ENCODE measurements at regions not wholly inside any gene's neighbourhood (a gene's known extent, or its start where the extent isn't known, plus 50 kb on each side); places are given as distances from the start of the nearest gene placed in this dataset.

DNA sequence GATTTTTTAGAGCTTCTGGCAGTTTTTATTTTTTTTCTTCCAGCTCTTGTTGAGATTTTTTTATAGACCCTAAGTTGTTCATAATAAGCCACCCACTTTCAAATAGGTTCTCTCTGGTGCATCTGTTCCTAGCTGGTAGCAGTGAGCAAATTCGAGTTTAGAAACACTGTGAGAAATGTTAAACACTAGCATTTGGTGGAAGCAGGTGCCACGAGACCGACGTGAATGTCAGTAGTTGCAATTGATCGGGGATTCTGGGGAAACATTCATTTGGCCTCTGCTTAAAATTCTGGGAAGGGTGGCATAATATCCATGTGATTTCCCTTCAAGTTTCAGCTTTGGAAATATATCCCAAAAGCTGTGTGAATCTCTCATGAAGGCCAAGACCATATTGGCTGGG, 435.0 kb downstream of the RNF144A start:
- DNase-seq (ENCODE audit: low spot score), result no peak
- Mint-ChIP-seq H3K27ac (no peak overlapping the region), H3K9me3 (no peaks in the 10 kb centered on the region), H3K4me3 (no peak overlapping the region), H3K27me3 (ENCODE audit: insufficient read depth, low read depth) (no peaks in the 10 kb centered on the region), H3K4me1 (peaks cover 7% of the 10 kb centered on the region), H3K36me3 (peaks cover 4% of the 10 kb centered on the region)
- Histone ChIP-seq H2AFZ (replicated peaks) (no peak overlapping the region), H3K27me3 (no peaks in the 10 kb centered on the region), H3F3A (ENCODE audit: low read depth) (no peaks in the 10 kb centered on the region), H3K9ac (no peak overlapping the region), H3K27ac (no peak overlapping the region), H3K9me3 (ENCODE audit: low read depth) (no peaks in the 10 kb centered on the region), H3K36me3 (no peaks in the 10 kb centered on the region), H3K4me2 (no peak overlapping the region), H3K4me1 (no peaks in the 10 kb centered on the region), H3K4me3 (no peak overlapping the region), H3K79me2 (ENCODE audit: low read depth) (no peaks in the 10 kb centered on the region), H4K20me1 (ENCODE audit: low read depth) (no peaks in the 10 kb centered on the region)
- TF ChIP-seq EZH2 (IDR thresholded peaks at IDR 0.05) (no peak), EZH2phosphoT487 (IDR thresholded peaks at IDR 0.05) (no peak)
- TF ChIP-seq, protein P1, sequence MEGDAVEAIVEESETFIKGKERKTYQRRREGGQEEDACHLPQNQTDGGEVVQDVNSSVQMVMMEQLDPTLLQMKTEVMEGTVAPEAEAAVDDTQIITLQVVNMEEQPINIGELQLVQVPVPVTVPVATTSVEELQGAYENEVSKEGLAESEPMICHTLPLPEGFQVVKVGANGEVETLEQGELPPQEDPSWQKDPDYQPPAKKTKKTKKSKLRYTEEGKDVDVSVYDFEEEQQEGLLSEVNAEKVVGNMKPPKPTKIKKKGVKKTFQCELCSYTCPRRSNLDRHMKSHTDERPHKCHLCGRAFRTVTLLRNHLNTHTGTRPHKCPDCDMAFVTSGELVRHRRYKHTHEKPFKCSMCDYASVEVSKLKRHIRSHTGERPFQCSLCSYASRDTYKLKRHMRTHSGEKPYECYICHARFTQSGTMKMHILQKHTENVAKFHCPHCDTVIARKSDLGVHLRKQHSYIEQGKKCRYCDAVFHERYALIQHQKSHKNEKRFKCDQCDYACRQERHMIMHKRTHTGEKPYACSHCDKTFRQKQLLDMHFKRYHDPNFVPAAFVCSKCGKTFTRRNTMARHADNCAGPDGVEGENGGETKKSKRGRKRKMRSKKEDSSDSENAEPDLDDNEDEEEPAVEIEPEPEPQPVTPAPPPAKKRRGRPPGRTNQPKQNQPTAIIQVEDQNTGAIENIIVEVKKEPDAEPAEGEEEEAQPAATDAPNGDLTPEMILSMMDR (IDR thresholded peaks at IDR 0.05), result no peak

DNA sequence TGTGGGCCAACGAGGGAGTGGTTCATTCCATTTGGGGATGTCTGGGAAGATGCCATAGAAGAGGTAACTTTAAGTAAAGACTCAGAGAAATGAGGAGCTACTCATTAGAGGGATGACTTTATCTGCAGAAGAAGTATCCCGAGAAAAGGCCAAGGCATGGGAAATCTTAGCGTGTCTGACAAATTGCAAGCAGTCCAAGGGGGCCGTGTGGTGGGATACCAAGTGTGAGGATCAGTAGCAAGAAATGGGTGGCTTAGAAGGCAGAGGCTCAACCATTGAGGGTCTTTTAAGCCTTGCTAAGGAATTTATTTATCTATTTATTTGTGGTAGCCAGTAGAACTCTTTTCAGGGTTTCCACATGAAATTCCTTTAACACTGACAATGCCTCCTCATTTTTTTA, 436.4 kb downstream of the RNF144A start:
- no peaks in the 10 kb centered on the region for H3F3A ChIP-seq (ENCODE audit: low read depth)

DNA sequence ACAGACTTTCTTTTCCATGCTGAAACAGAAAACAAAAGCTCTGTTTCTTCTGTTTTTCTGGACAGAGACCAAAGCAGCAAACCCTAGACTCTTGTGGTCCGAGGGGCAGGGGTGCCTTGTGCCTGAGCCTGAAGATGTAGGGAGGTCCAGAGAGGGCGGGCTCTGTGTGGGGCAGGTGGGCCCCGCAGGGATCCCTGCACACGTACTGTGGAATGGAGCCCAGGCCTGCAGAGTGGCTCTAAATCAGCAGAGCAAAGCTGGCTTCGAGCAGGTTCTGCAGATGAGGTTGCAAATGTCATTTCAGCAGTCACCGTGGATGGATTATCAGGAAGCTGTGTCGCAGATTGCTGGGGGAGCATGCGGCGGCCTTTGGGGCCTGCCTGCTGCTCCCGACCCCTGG, 438.6 kb downstream of the RNF144A start:
- H3K9me3 Mint-ChIP-seq, result no peaks in the 10 kb centered on the region
- H3K27me3 Mint-ChIP-seq (ENCODE audit: insufficient read depth, low read depth), result no peaks in the 10 kb centered on the region
- Histone ChIP-seq H3K79me2 (ENCODE audit: low read depth) (no peaks in the 10 kb centered on the region), H3K27me3 (no peaks in the 10 kb centered on the region), H2AFZ (replicated peaks) (no peak overlapping the region), H3K27ac (no peak overlapping the region), H4K20me1 (ENCODE audit: low read depth) (no peaks in the 10 kb centered on the region), H3F3A (ENCODE audit: low read depth) (no peaks in the 10 kb centered on the region), H3K9me3 (ENCODE audit: low read depth) (no peaks in the 10 kb centered on the region), H3K9ac (no peak overlapping the region), H3K4me2 (no peak overlapping the region), H3K4me3 (no peak overlapping the region), H3K4me1 (no peaks in the 10 kb centered on the region), H3K36me3 (no peaks in the 10 kb centered on the region)
- peaks cover 4% of the 10 kb centered on the region for H3K36me3 Mint-ChIP-seq
- peaks cover 6% of the 10 kb centered on the region for H3K4me1 Mint-ChIP-seq
- no peak for DNase-seq (ENCODE audit: low spot score)
- H3K27ac Mint-ChIP-seq, result no peak overlapping the region
- H3K4me3 Mint-ChIP-seq, result no peak overlapping the region
- TF ChIP-seq, protein P1 (IDR thresholded peaks at IDR 0.05), result no peak
- TF ChIP-seq EZH2phosphoT487 (IDR thresholded peaks at IDR 0.05) (no peak), EZH2 (IDR thresholded peaks at IDR 0.05) (no peak)

More for the DNA sequence above, 436.4 kb downstream of the RNF144A start:
- Mint-ChIP-seq H3K9me3 (no peaks in the 10 kb centered on the region), H3K36me3 (peaks cover 4% of the 10 kb centered on the region), H3K4me3 (no peak overlapping the region), H3K27ac (no peak overlapping the region), H3K4me1 (peaks cover 3% of the 10 kb centered on the region), H3K27me3 (ENCODE audit: insufficient read depth, low read depth) (no peaks in the 10 kb centered on the region)
- H3K27me3 ChIP-seq, result no peaks in the 10 kb centered on the region
- H3K27ac ChIP-seq, result no peak overlapping the region
- H3K9me3 ChIP-seq (ENCODE audit: low read depth), result no peaks in the 10 kb centered on the region
- H3K4me3 ChIP-seq, result no peak overlapping the region
- TF ChIP-seq, protein P1 (IDR thresholded peaks at IDR 0.05), result no peak
- H4K20me1 ChIP-seq (ENCODE audit: low read depth), result no peaks in the 10 kb centered on the region
- no peaks in the 10 kb centered on the region for H3K4me1 ChIP-seq
- no peak for DNase-seq (ENCODE audit: low spot score)
- no peak overlapping the region for H3K4me2 ChIP-seq
- H3K9ac ChIP-seq, result no peak overlapping the region
- no peaks in the 10 kb centered on the region for H3K36me3 ChIP-seq
- no peaks in the 10 kb centered on the region for H3K79me2 ChIP-seq (ENCODE audit: low read depth)
- H2AFZ ChIP-seq (replicated peaks), result no peak overlapping the region
